ENCODE measurements at regions not wholly inside any gene's neighbourhood (a gene's known extent, or its start where the extent isn't known, plus 50 kb on each side); places are given as distances from the start of the nearest gene placed in this dataset.

DNA sequence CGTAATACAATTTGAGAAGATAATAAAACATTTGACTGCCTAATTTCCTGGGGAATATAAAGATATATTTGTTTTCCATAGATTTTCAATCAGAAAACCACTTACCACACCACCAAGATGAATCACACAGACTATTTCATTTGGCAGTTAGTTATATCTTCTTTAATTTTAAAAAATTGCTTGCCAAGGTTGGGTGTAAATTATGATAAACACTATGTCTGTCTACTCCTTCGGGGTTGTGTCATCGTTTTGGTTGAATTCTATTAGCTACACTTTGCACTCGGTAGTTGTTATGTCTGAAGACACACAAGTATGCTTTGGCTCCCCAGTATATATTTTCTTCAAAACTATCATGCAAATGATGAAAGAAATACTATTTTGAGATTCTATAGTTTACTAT is 594.8 kb upstream of the SEMA3D start:
- no peak for TF ChIP-seq CTCF (IDR thresholded peaks at IDR 0.05; ENCODE audit: extremely low read depth, missing control alignments)
- no peak for DNase-seq (ENCODE audit: low spot score)

DNA sequence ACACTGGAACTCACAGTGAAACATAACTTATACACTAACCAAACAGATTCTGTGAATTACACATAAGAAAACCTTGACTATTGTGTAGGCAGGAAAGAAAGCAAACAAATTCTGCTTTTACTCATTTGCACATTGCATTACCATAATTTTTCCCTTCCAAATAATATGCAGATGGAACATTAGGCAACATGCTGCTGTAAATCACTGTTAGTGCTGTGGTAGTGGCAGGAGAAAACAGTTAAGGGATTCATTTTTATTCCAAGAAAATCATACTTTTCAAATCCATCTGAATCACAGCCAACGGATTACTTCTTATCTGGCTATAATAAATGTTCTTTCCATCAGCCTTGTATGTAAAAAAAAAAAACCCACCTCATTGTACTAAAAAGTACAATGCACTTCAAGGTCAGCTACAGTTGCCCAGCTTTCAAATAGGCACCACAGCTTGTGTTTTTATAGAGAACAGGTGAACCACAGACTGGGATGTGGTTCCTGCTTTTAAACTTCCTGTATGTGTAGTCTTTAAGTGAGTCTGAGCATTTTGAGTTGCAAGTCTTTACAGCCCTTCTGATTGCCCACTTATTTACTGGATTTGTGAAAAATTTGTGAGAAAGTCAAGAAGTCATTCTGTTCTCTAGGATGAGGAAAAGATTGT is 590.0 kb upstream of the SEMA3D start:
- no peak for TF ChIP-seq CTCF (IDR thresholded peaks at IDR 0.05; ENCODE audit: extremely low read depth, missing control alignments)
- no peak for DNase-seq (ENCODE audit: low spot score)

DNA sequence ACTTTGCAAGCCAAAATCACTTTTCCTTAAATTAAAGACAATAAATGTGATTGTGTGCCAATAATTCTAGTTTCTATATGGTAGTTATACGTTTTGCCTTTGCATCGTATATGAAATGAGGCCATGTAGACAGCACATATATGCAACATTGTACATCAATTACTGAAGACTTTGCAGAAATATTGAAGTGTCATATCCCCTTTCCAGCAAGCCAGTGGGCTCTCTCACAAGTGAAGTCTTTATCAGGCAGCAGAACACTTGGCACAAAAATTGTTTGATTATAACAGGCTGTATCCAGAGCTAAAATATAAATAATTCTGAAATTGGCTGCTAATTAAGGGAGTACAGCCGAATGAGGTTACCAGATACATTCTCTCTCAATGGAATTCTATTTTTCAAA is 588.6 kb upstream of the SEMA3D start:
- TF ChIP-seq CTCF (IDR thresholded peaks at IDR 0.05; ENCODE audit: extremely low read depth, missing control alignments): no peak

DNA sequence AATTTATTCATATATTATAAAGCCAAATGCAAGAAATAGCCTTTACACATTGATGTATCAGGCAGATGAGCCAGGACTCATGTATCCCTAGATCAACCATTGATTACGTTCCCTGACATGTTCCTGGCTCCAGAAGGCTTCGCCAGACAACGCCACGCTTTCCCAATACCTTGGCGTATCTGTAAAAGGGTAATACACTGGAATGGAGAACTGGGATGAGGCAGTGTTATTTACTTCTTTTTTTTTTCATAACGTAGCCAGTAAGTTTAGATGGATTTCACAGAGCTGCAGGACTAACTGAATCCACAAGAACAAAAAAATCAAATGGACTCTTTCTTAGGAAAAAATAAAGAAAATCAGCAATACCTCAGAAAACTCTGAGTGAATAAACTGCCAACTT is 588.1 kb upstream of the SEMA3D start:
- DNase-seq (ENCODE audit: low spot score): no peak
- TF ChIP-seq CTCF (IDR thresholded peaks at IDR 0.05; ENCODE audit: extremely low read depth, missing control alignments): no peak

More for the DNA sequence above, 588.6 kb upstream of the SEMA3D start:
- DNase-seq (ENCODE audit: low spot score): no peak

DNA sequence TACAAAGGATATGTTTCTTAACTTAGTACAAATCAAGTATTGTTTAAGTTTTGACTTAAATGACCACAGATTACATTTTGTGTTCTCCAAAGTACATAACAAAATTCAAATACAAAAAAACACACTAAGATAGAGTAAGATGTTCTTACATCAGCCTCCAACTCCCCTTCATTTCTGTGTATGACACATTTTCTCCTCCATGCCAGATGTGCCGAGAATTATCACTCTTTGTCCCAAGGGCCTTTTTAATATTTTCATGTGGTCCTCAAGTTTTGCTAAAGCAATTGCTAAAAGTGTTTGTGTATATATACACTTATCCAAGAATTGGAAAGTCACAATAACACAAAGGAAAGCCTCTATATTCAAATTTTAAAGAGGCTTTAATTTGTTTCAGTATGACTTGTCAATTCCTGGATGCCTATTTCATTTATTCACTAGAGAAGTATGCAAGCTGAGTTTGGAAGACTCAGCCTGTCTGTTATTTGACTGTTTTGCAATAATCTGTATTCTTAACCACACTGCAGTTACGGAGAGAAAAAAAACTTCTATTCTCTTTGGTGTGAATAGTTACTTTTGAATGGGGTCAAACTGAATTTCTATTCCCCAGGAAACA is 586.4 kb upstream of the SEMA3D start:
- DNase-seq (ENCODE audit: low spot score): no peak

DNA sequence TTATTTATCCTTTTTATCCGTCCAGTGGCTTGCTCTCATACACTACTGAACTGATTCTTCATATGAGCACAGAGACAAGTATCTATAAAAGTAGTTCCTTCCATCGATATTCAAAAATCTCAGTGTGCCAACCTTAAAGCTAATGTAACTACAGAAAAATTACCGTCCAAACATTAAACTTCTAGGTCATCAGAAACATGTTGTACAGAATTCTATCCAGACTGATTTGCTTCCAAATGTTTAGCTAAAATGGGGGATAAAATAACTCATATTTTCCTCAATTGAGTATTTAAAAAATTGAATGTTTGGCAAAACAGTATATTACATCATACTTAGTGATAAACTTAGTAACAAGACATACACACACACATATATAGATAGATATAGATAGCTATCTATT is 584.7 kb upstream of the SEMA3D start:
- TF ChIP-seq CTCF (IDR thresholded peaks at IDR 0.05; ENCODE audit: extremely low read depth, missing control alignments): no peak

More for the DNA sequence above, 586.4 kb upstream of the SEMA3D start:
- TF ChIP-seq CTCF (IDR thresholded peaks at IDR 0.05; ENCODE audit: extremely low read depth, missing control alignments): no peak

GRCh38 chr7:85770332-85770731 is 583.5 kb upstream of the SEMA3D start:
- no peak for TF ChIP-seq CTCF (IDR thresholded peaks at IDR 0.05; ENCODE audit: extremely low read depth, missing control alignments)
- DNase-seq (ENCODE audit: low spot score): no peak

More for the DNA sequence above, 584.7 kb upstream of the SEMA3D start:
- no peak for DNase-seq (ENCODE audit: low spot score)
